Heart left ventricle (tissue), 13 donors: ENCODE measurements at regions not wholly inside any gene's neighbourhood (a gene's known extent, or its start where the extent isn't known, plus 50 kb on each side); places are given as distances from the start of the nearest gene placed in this dataset.

Experiments used
- POLR2A ChIP-seq, 2 donors: fragments of 450-650 bp; IDR thresholded peaks; one replicate each; pipeline ENCODE4 v1.6.1; 2017; ENCODE audit warnings: antibody characterized with exemption in 2 of 2, mild to moderate bottlenecking in 2 of 2, moderate library complexity in 2 of 2
- TF ChIP-seq, protein P1 (sequence below), 12 donors: fragments of 200-600 bp; sonication (generic) in 4 of 12; IDR thresholded peaks; one replicate each; pipeline versions ENCODE4 v1.5.0 to v1.8.0; 2018 to 2022; ENCODE audit warnings: antibody characterized with exemption in 12 of 12, mild to moderate bottlenecking in 5 of 12
- donor health status: ischemic (EF 13 %, LVEDD 7.1; RV severe dilation, severe dysfunction).
- donor health status: DM: no; HTN: yes; CAD: no.
- donor health status: DM: no; HTN: no; CAD: no.
- donor health status: ischemic (EF 25% LVEDD 6.9; RV normal size, moderate dysfunction).
- donor health status: ischemic (EF 25% LVEDD 5.7; RV mildly dilated, moderate dysfunction).
- donor health status: ischemic (EF 35%, LVEDD 5.7; RV mildly dilated, moderate dysfunction).
- donor health status: nonischemic (EF 11% LVEDD 7.7; RV severe dilation, severe dysfunction).
- donor health status: DM: yes; HTN: yes; CAD: no.
- donor health status: PGD.
- donor health status: ischemic (EF 29% LVEDD 5.4; RV normal size, mild dysfunction).
- donor health status: nonischemic (EF 23%, LVEDD 6.1; RV moderate dilation, normal function).

DNA sequence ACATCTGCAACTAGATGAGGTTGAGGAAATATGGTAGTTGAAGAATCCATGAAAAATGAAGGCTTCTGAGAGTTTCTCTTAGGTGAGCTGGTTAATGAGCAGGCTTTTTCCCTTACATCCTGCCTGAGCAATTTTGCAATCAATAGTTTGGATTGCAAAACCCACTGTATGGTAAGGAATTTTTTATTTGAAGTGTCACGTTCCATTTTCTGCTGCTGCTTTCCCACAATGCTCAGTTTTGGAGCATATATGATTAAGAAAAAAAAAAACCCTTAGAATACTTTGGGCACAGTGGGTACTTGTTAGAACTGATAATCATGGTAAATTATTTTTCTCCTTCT lies 144.2 kb downstream of the PCSK1 start:
- TF ChIP-seq, protein P1, sequence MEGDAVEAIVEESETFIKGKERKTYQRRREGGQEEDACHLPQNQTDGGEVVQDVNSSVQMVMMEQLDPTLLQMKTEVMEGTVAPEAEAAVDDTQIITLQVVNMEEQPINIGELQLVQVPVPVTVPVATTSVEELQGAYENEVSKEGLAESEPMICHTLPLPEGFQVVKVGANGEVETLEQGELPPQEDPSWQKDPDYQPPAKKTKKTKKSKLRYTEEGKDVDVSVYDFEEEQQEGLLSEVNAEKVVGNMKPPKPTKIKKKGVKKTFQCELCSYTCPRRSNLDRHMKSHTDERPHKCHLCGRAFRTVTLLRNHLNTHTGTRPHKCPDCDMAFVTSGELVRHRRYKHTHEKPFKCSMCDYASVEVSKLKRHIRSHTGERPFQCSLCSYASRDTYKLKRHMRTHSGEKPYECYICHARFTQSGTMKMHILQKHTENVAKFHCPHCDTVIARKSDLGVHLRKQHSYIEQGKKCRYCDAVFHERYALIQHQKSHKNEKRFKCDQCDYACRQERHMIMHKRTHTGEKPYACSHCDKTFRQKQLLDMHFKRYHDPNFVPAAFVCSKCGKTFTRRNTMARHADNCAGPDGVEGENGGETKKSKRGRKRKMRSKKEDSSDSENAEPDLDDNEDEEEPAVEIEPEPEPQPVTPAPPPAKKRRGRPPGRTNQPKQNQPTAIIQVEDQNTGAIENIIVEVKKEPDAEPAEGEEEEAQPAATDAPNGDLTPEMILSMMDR (IDR thresholded peaks at IDR 0.05): no peak
- no peak for TF ChIP-seq POLR2A (IDR thresholded peaks at IDR 0.05)
